ENCODE measurements at regions not wholly inside any gene's neighbourhood (a gene's known extent, or its start where the extent isn't known, plus 50 kb on each side); places are given as distances from the start of the nearest gene placed in this dataset.

DNA sequence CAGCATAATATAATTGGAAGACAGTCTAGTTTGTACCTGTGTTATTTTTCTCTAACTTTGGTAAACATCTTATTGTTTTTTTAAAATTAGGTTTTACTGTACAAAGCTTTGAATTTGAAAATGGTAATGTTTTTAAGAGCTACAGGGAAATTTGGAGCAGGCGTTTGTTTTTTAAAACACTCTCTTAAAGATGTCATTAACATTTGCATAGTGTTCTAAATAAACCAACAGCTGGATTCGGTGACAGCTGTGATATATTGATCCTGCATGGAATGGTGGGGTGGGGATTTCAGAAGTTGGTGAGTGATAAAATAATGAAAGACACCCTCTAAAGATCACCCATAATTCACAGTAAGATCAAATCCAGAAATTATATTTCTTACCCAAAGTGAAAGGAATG, 97.9 kb upstream of the PRL start:
- TF ChIP-seq, protein P1, sequence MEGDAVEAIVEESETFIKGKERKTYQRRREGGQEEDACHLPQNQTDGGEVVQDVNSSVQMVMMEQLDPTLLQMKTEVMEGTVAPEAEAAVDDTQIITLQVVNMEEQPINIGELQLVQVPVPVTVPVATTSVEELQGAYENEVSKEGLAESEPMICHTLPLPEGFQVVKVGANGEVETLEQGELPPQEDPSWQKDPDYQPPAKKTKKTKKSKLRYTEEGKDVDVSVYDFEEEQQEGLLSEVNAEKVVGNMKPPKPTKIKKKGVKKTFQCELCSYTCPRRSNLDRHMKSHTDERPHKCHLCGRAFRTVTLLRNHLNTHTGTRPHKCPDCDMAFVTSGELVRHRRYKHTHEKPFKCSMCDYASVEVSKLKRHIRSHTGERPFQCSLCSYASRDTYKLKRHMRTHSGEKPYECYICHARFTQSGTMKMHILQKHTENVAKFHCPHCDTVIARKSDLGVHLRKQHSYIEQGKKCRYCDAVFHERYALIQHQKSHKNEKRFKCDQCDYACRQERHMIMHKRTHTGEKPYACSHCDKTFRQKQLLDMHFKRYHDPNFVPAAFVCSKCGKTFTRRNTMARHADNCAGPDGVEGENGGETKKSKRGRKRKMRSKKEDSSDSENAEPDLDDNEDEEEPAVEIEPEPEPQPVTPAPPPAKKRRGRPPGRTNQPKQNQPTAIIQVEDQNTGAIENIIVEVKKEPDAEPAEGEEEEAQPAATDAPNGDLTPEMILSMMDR (IDR thresholded peaks at IDR 0.05) = no peak
- TF ChIP-seq POLR2A (IDR thresholded peaks at IDR 0.05) = no peak

Data from testis (tissue), 2 donors.